Sigmoid colon (tissue), 4 donors: ENCODE measurements at regions not wholly inside any gene's neighbourhood (a gene's known extent, or its start where the extent isn't known, plus 50 kb on each side); places are given as distances from the start of the nearest gene placed in this dataset.

ENCODE experiments used
- CTCF ChIP-seq, 4 experiments: fragments of 450-650 bp in 3 of 4; fragments of 200-600 bp in 1 of 4; IDR thresholded peaks; one replicate each; pipeline ENCODE4 v1.5.1; 2016 to 2019; ENCODE audit warnings: antibody characterized with exemption in 4 of 4, mild to moderate bottlenecking in 3 of 4, moderate library complexity in 2 of 4
- EP300 ChIP-seq, 4 donors: sonication (generic); formaldehyde crosslinking; IDR thresholded peaks; one replicate each; pipeline ENCODE4 v1.6.1; 2017; ENCODE audit warnings: antibody characterized with exemption in 4 of 4
- POLR2A ChIP-seq, 2 donors: fragments of 450-650 bp; IDR thresholded peaks; one replicate each; pipeline ENCODE4 v1.6.1; 2016; ENCODE audit warnings: antibody characterized with exemption in 2 of 2, mild to moderate bottlenecking in 2 of 2, moderate library complexity in 2 of 2
- POLR2AphosphoS5 ChIP-seq, 4 donors: sonication (generic); formaldehyde crosslinking; IDR thresholded peaks; one replicate each; pipeline ENCODE4 v1.6.1; 2017; ENCODE audit warnings: antibody characterized with exemption in 4 of 4

- no peak for TF ChIP-seq CTCF (IDR thresholded peaks at IDR 0.05)
- TF ChIP-seq POLR2A (IDR thresholded peaks at IDR 0.05), result no peak
- no peak for TF ChIP-seq POLR2AphosphoS5 (IDR thresholded peaks at IDR 0.05)
- TF ChIP-seq EP300 (IDR thresholded peaks at IDR 0.05), result no peak
Measured at GRCh38 chr4:181168011-181168805, 1075.0 kb upstream of the TENM3 start.
